ENCODE measurements at regions not wholly inside any gene's neighbourhood (a gene's known extent, or its start where the extent isn't known, plus 50 kb on each side); places are given as distances from the start of the nearest gene placed in this dataset.
"Not testable (repeated sequence)": the region's sequence is repeated elsewhere in the genome, so short reads cannot be mapped to it uniquely, and the experiment has no call there.

DNA sequence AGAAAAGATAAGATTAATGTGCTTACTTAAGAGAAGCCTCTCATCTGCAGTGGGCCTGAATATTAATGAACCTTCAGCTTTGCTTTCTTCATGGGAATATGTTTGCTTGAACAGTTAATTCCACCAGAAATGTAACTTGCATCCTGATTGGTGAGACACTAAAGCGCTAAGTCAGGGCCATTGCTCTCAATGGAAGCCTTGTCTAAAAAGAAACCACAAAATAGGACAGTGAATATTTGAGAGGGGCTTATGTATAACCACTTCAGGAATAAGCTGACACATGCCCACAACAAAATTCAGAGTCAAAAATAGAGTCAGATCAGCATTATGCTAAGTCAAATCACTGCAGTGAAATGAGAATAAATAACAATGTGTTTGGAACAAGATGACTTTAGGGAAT is 1125.8 kb downstream of the STIM2 start:
- Histone ChIP-seq H3K27ac (ENCODE audit: low read depth, low read length) (no peak overlapping the region), H3K9ac (ENCODE audit: low read length) (no peak overlapping the region), H3K9me3 (ENCODE audit: low read length) (no peaks in the 10 kb centered on the region), H3K4me3 (ENCODE audit: low read depth in 1 of 2, low read length in 2 of 2) (no peak overlapping the region), H3K4me1 (ENCODE audit: insufficient read depth, low read length) (no peaks in the 10 kb centered on the region), H3K27me3 (ENCODE audit: control insufficient read depth in 1 of 2, insufficient read depth in 2 of 2, low read length in 2 of 2) (no peaks in the 10 kb centered on the region), H3K36me3 (ENCODE audit: insufficient read depth, low read length) (no peaks in the 10 kb centered on the region)

- Histone ChIP-seq H3K36me3 (ENCODE audit: insufficient read depth, low read length) (no peaks in the 10 kb centered on the region), H3K9ac (ENCODE audit: low read length) (no peak overlapping the region), H3K4me1 (ENCODE audit: insufficient read depth, low read length) (no peaks in the 10 kb centered on the region), H3K27me3 (ENCODE audit: control insufficient read depth in 1 of 2, insufficient read depth in 2 of 2, low read length in 2 of 2) (no peaks in the 10 kb centered on the region), H3K9me3 (ENCODE audit: low read length) (no peaks in the 10 kb centered on the region), H3K4me3 (ENCODE audit: low read depth in 1 of 2, low read length in 2 of 2) (no peak overlapping the region), H3K27ac (ENCODE audit: low read depth, low read length) (no peak overlapping the region)
These were observed 1141.1 kb downstream of the STIM2 start for GRCh38 chr4:28001698-28002097.

GRCh38 chr4:28004520-28004919 is 1143.9 kb downstream of the STIM2 start:
- no peaks in the 10 kb centered on the region for H3K4me1 ChIP-seq (ENCODE audit: insufficient read depth, low read length)
- no peak overlapping the region for H3K4me3 ChIP-seq (ENCODE audit: low read depth in 1 of 2, low read length in 2 of 2)
- H3K27ac ChIP-seq (ENCODE audit: low read depth, low read length) = no peak overlapping the region
- H3K36me3 ChIP-seq (ENCODE audit: insufficient read depth, low read length) = no peaks in the 10 kb centered on the region
- no peaks in the 10 kb centered on the region for H3K9me3 ChIP-seq (ENCODE audit: low read length)
- no peak overlapping the region for H3K9ac ChIP-seq (ENCODE audit: low read length)
- H3K27me3 ChIP-seq (ENCODE audit: control insufficient read depth in 1 of 2, insufficient read depth in 2 of 2, low read length in 2 of 2) = no peaks in the 10 kb centered on the region

DNA sequence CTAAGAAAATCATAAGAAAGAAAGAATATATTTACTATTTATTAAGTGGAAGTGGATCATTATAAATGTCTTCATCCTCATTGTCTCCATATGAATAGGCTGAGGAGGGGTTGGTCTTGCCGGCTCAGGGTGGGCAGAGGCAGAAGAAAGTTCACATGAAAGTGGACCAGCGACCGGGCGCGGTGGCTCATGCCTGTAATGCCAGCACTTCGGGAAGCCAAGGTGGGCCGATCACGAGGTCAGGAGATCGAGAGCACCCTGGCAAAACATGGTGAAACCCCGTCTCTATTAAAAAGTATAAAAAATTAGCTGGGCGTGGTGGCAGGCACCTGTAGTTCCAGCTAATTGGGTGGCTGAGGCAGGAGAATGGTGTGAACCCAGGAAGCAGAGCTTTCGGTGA is 1145.4 kb downstream of the STIM2 start:
- Histone ChIP-seq H3K27me3 (ENCODE audit: control insufficient read depth in 1 of 2, insufficient read depth in 2 of 2, low read length in 2 of 2) (no peaks in the 10 kb centered on the region), H3K9ac (ENCODE audit: low read length) (no peak overlapping the region), H3K27ac (ENCODE audit: low read depth, low read length) (no peak overlapping the region), H3K4me3 (ENCODE audit: low read depth in 1 of 2, low read length in 2 of 2) (no peak overlapping the region), H3K4me1 (ENCODE audit: insufficient read depth, low read length) (no peaks in the 10 kb centered on the region), H3K9me3 (ENCODE audit: low read length) (no peaks in the 10 kb centered on the region), H3K36me3 (ENCODE audit: insufficient read depth, low read length) (no peaks in the 10 kb centered on the region)

- H3K9ac ChIP-seq (ENCODE audit: low read length) = no peak overlapping the region
These were observed 1147.1 kb downstream of the STIM2 start for GRCh38 chr4:28007693-28008092.

DNA sequence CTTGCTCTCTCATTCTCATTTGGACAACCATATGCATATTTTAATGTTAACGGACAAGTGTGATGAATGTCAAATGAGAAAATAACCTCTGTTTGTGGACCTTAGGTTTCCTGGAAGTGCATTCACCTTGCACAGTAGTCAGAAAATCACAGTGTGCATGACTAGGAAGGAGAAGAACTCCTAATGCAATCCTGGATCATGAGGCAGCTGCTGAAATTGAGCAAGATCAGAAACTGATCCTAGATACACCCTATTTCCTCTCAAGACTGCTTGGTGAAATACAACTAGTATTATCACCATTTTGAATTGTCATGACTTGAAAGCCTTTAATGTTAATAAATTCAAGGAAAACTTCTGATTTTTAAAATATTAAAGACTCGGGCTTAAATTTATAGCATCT is 1148.9 kb downstream of the STIM2 start:
- no peaks in the 10 kb centered on the region for H3K27me3 ChIP-seq (ENCODE audit: control insufficient read depth in 1 of 2, insufficient read depth in 2 of 2, low read length in 2 of 2)
- H3K36me3 ChIP-seq (ENCODE audit: insufficient read depth, low read length) = no peaks in the 10 kb centered on the region
- no peak overlapping the region for H3K9ac ChIP-seq (ENCODE audit: low read length)
- H3K4me1 ChIP-seq (ENCODE audit: insufficient read depth, low read length) = no peaks in the 10 kb centered on the region
- H3K27ac ChIP-seq (ENCODE audit: low read depth, low read length) = no peak overlapping the region
- no peak overlapping the region for H3K4me3 ChIP-seq (ENCODE audit: low read depth in 1 of 2, low read length in 2 of 2)
- no peaks in the 10 kb centered on the region for H3K9me3 ChIP-seq (ENCODE audit: low read length)

More at GRCh38 chr4:28007693-28008092, 1147.1 kb downstream of the STIM2 start:
- no peaks in the 10 kb centered on the region for H3K9me3 ChIP-seq (ENCODE audit: low read length)
- no peaks in the 10 kb centered on the region for H3K27me3 ChIP-seq (ENCODE audit: control insufficient read depth in 1 of 2, insufficient read depth in 2 of 2, low read length in 2 of 2)
- H3K4me1 ChIP-seq (ENCODE audit: insufficient read depth, low read length) = no peaks in the 10 kb centered on the region
- no peak overlapping the region for H3K4me3 ChIP-seq (ENCODE audit: low read depth in 1 of 2, low read length in 2 of 2)
- H3K27ac ChIP-seq (ENCODE audit: low read depth, low read length) = no peak overlapping the region
- H3K36me3 ChIP-seq (ENCODE audit: insufficient read depth, low read length) = no peaks in the 10 kb centered on the region

DNA sequence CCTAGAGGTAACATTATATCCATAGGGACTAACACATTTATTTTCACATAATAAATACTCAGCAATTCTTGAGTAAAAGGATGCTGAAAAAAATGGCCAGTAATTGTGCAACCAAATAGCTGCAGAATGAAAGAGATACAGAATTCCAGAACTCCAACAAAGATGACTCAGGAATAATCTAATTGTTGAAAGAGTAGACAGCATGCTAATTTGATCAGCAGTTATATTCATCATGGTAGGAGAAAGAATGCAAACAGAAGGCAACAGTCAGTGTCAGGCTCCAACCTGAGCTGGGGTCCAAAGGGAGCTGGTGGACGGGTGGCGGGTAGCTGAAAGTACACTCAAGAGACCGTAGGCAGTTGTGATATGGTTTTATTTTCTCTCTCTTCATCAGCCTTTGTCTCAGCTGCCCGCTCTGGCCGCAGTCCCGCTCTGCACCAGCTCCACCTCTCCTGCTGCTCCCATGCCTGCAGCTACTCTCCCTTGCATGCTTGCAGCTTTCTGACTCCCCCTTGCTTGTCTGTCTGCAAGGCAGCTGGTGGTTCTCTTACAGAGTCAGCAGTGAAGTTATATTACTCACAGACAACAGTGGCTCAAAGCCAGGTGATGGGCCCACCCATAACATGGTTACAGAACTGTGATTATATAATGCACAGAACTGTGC is 1150.1 kb downstream of the STIM2 start:
- H3K27ac ChIP-seq (ENCODE audit: low read depth, low read length) = no peak overlapping the region
- no peak overlapping the region for H3K9ac ChIP-seq (ENCODE audit: low read length)
- H3K27me3 ChIP-seq (ENCODE audit: control insufficient read depth in 1 of 2, insufficient read depth in 2 of 2, low read length in 2 of 2) = no peaks in the 10 kb centered on the region
- H3K4me1 ChIP-seq (ENCODE audit: insufficient read depth, low read length) = no peaks in the 10 kb centered on the region
- no peaks in the 10 kb centered on the region for H3K9me3 ChIP-seq (ENCODE audit: low read length)
- no peaks in the 10 kb centered on the region for H3K36me3 ChIP-seq (ENCODE audit: insufficient read depth, low read length)
- no peak overlapping the region for H3K4me3 ChIP-seq (ENCODE audit: low read depth in 1 of 2, low read length in 2 of 2)

DNA sequence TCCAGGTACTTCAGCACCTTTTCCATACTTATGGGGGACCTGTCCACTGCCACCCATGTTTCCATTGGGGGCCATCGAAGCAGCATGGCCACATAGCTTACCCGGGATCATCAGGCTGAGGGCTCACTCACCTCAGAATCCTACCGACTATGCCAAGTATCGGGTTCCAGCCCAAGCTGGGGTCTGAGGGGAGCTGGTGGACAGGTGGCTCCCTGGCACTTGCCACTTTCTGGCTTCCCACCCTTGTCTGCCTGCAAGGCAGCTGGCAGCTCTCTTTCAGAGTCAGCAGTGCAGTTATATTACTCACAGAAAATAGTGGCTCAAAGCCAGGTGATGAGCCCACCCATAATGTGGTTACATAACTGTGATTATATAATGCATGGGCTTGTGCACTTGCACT is 1153.8 kb downstream of the STIM2 start:
- Histone ChIP-seq H3K4me3 (ENCODE audit: low read depth in 1 of 2, low read length in 2 of 2) (no peak overlapping the region), H3K36me3 (ENCODE audit: insufficient read depth, low read length) (no peaks in the 10 kb centered on the region), H3K27me3 (ENCODE audit: control insufficient read depth in 1 of 2, insufficient read depth in 2 of 2, low read length in 2 of 2) (no peaks in the 10 kb centered on the region), H3K27ac (ENCODE audit: low read depth, low read length) (no peak overlapping the region), H3K9ac (ENCODE audit: low read length) (no peak overlapping the region), H3K4me1 (ENCODE audit: insufficient read depth, low read length) (no peaks in the 10 kb centered on the region), H3K9me3 (ENCODE audit: low read length) (no peaks in the 10 kb centered on the region)

DNA sequence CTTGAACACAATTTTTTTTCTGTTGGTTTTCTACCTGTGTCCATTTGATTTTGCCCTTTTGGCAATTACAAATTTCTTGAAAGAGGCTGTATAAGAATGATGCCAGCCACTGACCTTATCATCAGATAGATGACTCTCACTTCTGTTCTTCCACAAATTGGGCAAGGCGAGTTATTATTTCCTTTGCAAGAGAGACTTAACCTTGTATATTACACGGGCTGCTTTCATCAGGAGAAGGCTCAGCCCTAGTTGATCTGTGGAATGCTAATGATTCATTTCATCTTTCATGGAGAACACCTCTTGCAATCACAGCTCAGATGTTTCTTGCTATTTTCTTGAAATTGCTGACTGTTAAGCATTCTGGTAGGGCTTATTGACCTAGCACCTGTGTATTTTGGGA is 1155.4 kb downstream of the STIM2 start:
- no peaks in the 10 kb centered on the region for H3K4me1 ChIP-seq (ENCODE audit: insufficient read depth, low read length)
- no peaks in the 10 kb centered on the region for H3K27me3 ChIP-seq (ENCODE audit: control insufficient read depth in 1 of 2, insufficient read depth in 2 of 2, low read length in 2 of 2)
- H3K9ac ChIP-seq (ENCODE audit: low read length) = no peak overlapping the region
- H3K9me3 ChIP-seq (ENCODE audit: low read length) = no peaks in the 10 kb centered on the region
- no peak overlapping the region for H3K4me3 ChIP-seq (ENCODE audit: low read depth in 1 of 2, low read length in 2 of 2)
- H3K27ac ChIP-seq (ENCODE audit: low read depth, low read length) = no peak overlapping the region
- H3K36me3 ChIP-seq (ENCODE audit: insufficient read depth, low read length) = no peaks in the 10 kb centered on the region

- H3K9me3 ChIP-seq (ENCODE audit: low read length); H3K27ac ChIP-seq (ENCODE audit: low read depth, low read length); H3K4me3 ChIP-seq (ENCODE audit: low read depth in 1 of 2, low read length in 2 of 2); H3K9ac ChIP-seq (ENCODE audit: low read length); H3K4me1 ChIP-seq (ENCODE audit: insufficient read depth, low read length); H3K27me3 ChIP-seq (ENCODE audit: control insufficient read depth in 1 of 2, insufficient read depth in 2 of 2, low read length in 2 of 2); H3K36me3 ChIP-seq (ENCODE audit: insufficient read depth, low read length): not testable (repeated sequence)
These were observed 1177.6 kb downstream of the STIM2 start for GRCh38 chr4:28038253-28038652.

DNA sequence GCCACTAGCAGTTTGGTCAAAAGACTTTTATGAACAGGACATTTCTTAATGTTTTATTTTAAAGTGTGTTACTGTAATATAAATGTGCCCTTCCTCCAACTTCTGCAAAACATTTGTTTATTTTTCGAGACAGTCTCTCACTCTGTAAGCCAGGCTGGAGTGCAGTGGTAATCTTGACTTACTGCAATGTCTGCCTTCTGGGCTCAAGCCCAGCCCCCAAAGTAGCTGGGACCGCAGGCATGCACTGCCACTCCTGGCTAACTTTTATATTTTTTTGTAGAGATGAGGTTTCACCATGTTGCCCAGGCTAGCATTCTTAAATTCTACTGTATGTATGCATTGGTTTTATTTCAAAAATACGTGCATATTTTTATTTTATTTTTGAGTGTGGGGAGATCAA is 1201.9 kb downstream of the STIM2 start:
- H3K27ac ChIP-seq (ENCODE audit: low read depth, low read length) = no peak overlapping the region
- H3K4me1 ChIP-seq (ENCODE audit: insufficient read depth, low read length) = no peaks in the 10 kb centered on the region

GRCh38 chr4:28073860-28074555 is 1213.4 kb downstream of the STIM2 start:
- H3K27ac ChIP-seq (ENCODE audit: low read depth, low read length) = no peak overlapping the region
- no peaks in the 10 kb centered on the region for H3K27me3 ChIP-seq (ENCODE audit: control insufficient read depth in 1 of 2, insufficient read depth in 2 of 2, low read length in 2 of 2)
- H3K4me1 ChIP-seq (ENCODE audit: insufficient read depth, low read length) = no peaks in the 10 kb centered on the region
- no peaks in the 10 kb centered on the region for H3K36me3 ChIP-seq (ENCODE audit: insufficient read depth, low read length)
- no peaks in the 10 kb centered on the region for H3K9me3 ChIP-seq (ENCODE audit: low read length)
- H3K9ac ChIP-seq (ENCODE audit: low read length) = no peak overlapping the region
- no peak overlapping the region for H3K4me3 ChIP-seq (ENCODE audit: low read depth in 1 of 2, low read length in 2 of 2)

More for the DNA sequence above, 1201.9 kb downstream of the STIM2 start:
- H3K4me3 ChIP-seq (ENCODE audit: low read depth in 1 of 2, low read length in 2 of 2) = no peak overlapping the region
- no peak overlapping the region for H3K9ac ChIP-seq (ENCODE audit: low read length)
- H3K36me3 ChIP-seq (ENCODE audit: insufficient read depth, low read length) = no peaks in the 10 kb centered on the region
- H3K27me3 ChIP-seq (ENCODE audit: control insufficient read depth in 1 of 2, insufficient read depth in 2 of 2, low read length in 2 of 2) = no peaks in the 10 kb centered on the region
- no peaks in the 10 kb centered on the region for H3K9me3 ChIP-seq (ENCODE audit: low read length)

Measured in muscle layer of colon (tissue), 2 donors.